Neural cell (in vitro differentiated cells): ENCODE measurements at regions not wholly inside any gene's neighbourhood (a gene's known extent, or its start where the extent isn't known, plus 50 kb on each side); places are given as distances from the start of the nearest gene placed in this dataset.

Source experiments
- H2AFZ ChIP-seq: fragments of 200-600, 300-800 bp; sonication (generic), shearing (Covaris generic); 2 replicates; pipeline ENCODE4 v1.6.0; 2014; ENCODE audit warnings: low read depth, mild to moderate bottlenecking, antibody characterized with exemption, low read length, moderate library complexity
- H3F3A ChIP-seq: fragments of 200-600 bp; shearing (Covaris generic); 2 replicates; pipeline ENCODE4 v1.6.1; 2016; ENCODE audit warnings: mild to moderate bottlenecking, moderate library complexity, mixed read lengths, antibody characterized with exemption, low read length; ENCODE audit not compliant: insufficient read depth, poor library complexity, severe bottlenecking
- H3K27ac ChIP-seq: fragments of 200-600, 300-800 bp; sonication (generic), shearing (Covaris generic); 2 replicates; pipeline ENCODE4 v1.5.1; 2014; ENCODE audit warnings: mild to moderate bottlenecking, low read length, moderate library complexity
- H3K27me3 ChIP-seq: fragments of 300-800, 200-600 bp; sonication (generic), shearing (Covaris generic); 2 replicates; pipeline ENCODE4 v1.6.0; 2014; ENCODE audit warnings: mild to moderate bottlenecking, low read depth, low read length, moderate library complexity; ENCODE audit not compliant: insufficient read depth
- H3K36me3 ChIP-seq: fragments of 300-800, 200-600 bp; sonication (generic), shearing (Covaris generic); 2 replicates; pipeline ENCODE4 v1.5.1; 2014; ENCODE audit warnings: mild to moderate bottlenecking, antibody characterized with exemption, low read length, moderate library complexity; ENCODE audit not compliant: insufficient read depth
- H3K4me2 ChIP-seq: fragments of 300-800, 200-600 bp; sonication (generic), shearing (Covaris generic); 2 replicates; pipeline ENCODE4 v1.6.0; 2014; ENCODE audit warnings: mild to moderate bottlenecking, low read length
- H3K4me3 ChIP-seq: fragments of 300-800, 200-600 bp; sonication (generic), shearing (Covaris generic); 2 replicates; pipeline ENCODE4 v1.5.1; 2014; ENCODE audit warnings: mild to moderate bottlenecking, low read length, moderate library complexity
- H3K79me2 ChIP-seq: fragments of 200-600 bp; shearing (Covaris generic); replicated peaks from 2 replicates; pipeline ENCODE4 v1.6.0; 2014; ENCODE audit warnings: mild to moderate bottlenecking, low read length, moderate library complexity; ENCODE audit not compliant: insufficient read depth
- H3K9ac ChIP-seq: fragments of 300-800, 200-600 bp; sonication (generic), shearing (Covaris generic); 2 replicates; pipeline ENCODE4 v1.6.1; 2016; ENCODE audit warnings: mild to moderate bottlenecking, low read length, mixed read lengths
- H3K9me2 ChIP-seq: fragments of 200-600 bp; shearing (Covaris generic); 2 replicates; pipeline ENCODE4 v1.6.1; 2016; ENCODE audit warnings: mild to moderate bottlenecking, low read length, mixed read lengths; ENCODE audit not compliant: insufficient read depth
- H3K9me3 ChIP-seq: fragments of 200-600, 300-800 bp; sonication (generic), shearing (Covaris generic); 2 replicates; pipeline ENCODE4 v1.6.1; 2016; ENCODE audit warnings: mild to moderate bottlenecking, mixed run types, low read length, moderate library complexity, mixed read lengths
- H4K20me1 ChIP-seq: fragments of 200-600 bp; shearing (Covaris generic); 2 replicates; pipeline ENCODE4 v1.6.1; 2016; ENCODE audit warnings: mild to moderate bottlenecking, mixed run types; ENCODE audit not compliant: insufficient read depth
- CTCF ChIP-seq: fragments of 450-650 bp; IDR thresholded peaks from 2 replicates; pipeline ENCODE4 v1.5.1; 2014; ENCODE audit warnings: antibody characterized with exemption, mild to moderate bottlenecking, moderate library complexity; ENCODE audit not compliant: poor library complexity, severe bottlenecking
- EP300 ChIP-seq: fragments of 450-650 bp; conservative IDR thresholded peaks from 2 replicates; pipeline ENCODE4 v1.6.1; 2014; ENCODE audit warnings: antibody characterized with exemption, mild to moderate bottlenecking, moderate library complexity; ENCODE audit not compliant: poor library complexity, severe bottlenecking
- EZH2 ChIP-seq: fragments of 200-600, 300-800 bp; shearing (Covaris generic), sonication (generic); IDR thresholded peaks from 2 replicates; pipeline ENCODE4 v1.6.1; 2014; ENCODE audit warnings: antibody characterized with exemption, low read length, borderline replicate concordance, mild to moderate bottlenecking; ENCODE audit not compliant: insufficient read depth, poor library complexity, severe bottlenecking
- MXI1 ChIP-seq: fragments of 450-650 bp; conservative IDR thresholded peaks from 2 replicates; pipeline ENCODE4 v1.6.1; 2014; ENCODE audit warnings: antibody characterized with exemption, mild to moderate bottlenecking; ENCODE audit not compliant: poor library complexity, severe bottlenecking
- POLR2AphosphoS5 ChIP-seq: IDR thresholded peaks from 2 replicates; pipeline ENCODE4 v1.6.1; 2012
- RAD21 ChIP-seq: fragments of 450-650 bp; conservative IDR thresholded peaks from 2 replicates; pipeline ENCODE4 v1.6.1; 2014; ENCODE audit warnings: antibody characterized with exemption, mild to moderate bottlenecking, moderate library complexity
- REST ChIP-seq: IDR thresholded peaks from 2 replicates; pipeline ENCODE4 v1.6.1; 2012; ENCODE audit warnings: borderline replicate concordance
- SMC3 ChIP-seq: fragments of 450-650 bp; conservative IDR thresholded peaks from 2 replicates; pipeline ENCODE4 v1.6.1; 2014; ENCODE audit warnings: antibody characterized with exemption, mild to moderate bottlenecking, moderate library complexity; ENCODE audit not compliant: poor library complexity
- TAF1 ChIP-seq: IDR thresholded peaks from 2 replicates; pipeline ENCODE4 v1.6.1; 2012; ENCODE audit warnings: low read depth

- no peaks in the 10 kb centered on the region for H3F3A ChIP-seq
- H3K9ac ChIP-seq: no peak overlapping the region
- H3K79me2 ChIP-seq: no peaks in the 10 kb centered on the region
- H3K36me3 ChIP-seq: no peaks in the 10 kb centered on the region
- H3K4me3 ChIP-seq: no peak overlapping the region
- TF ChIP-seq MXI1: no peak
- no peak for TF ChIP-seq POLR2AphosphoS5
- TF ChIP-seq REST: no peak
- TF ChIP-seq EP300: no peak
- no peak for TF ChIP-seq SMC3
- TF ChIP-seq TAF1: no peak
- no peak for TF ChIP-seq CTCF
- no peak for TF ChIP-seq RAD21
- no peak for TF ChIP-seq EZH2
- no peaks in the 10 kb centered on the region for H4K20me1 ChIP-seq
- no peak overlapping the region for H3K27ac ChIP-seq
- no peak overlapping the region for H3K4me2 ChIP-seq
- no peaks in the 10 kb centered on the region for H3K9me3 ChIP-seq
- no peaks in the 10 kb centered on the region for H3K27me3 ChIP-seq
- H2AFZ ChIP-seq: no peak overlapping the region
- H3K9me2 ChIP-seq: no peaks in the 10 kb centered on the region
Observed at GRCh38 chr16:51577621-51578303, 426.7 kb upstream of the SALL1 start.

- no peak overlapping the region for H3K4me3 ChIP-seq
- no peak overlapping the region for H2AFZ ChIP-seq
- TF ChIP-seq RAD21: no peak
- TF ChIP-seq POLR2AphosphoS5: no peak
- TF ChIP-seq EZH2: no peak
- TF ChIP-seq SMC3: no peak
- no peak for TF ChIP-seq EP300
- no peak for TF ChIP-seq CTCF
- TF ChIP-seq TAF1: no peak
- no peak for TF ChIP-seq MXI1
- TF ChIP-seq REST: no peak
- H3K36me3 ChIP-seq: no peaks in the 10 kb centered on the region
- no peaks in the 10 kb centered on the region for H3K9me2 ChIP-seq
- no peak overlapping the region for H3K27ac ChIP-seq
- no peaks in the 10 kb centered on the region for H3K79me2 ChIP-seq
- H3K9ac ChIP-seq: no peak overlapping the region
- no peaks in the 10 kb centered on the region for H4K20me1 ChIP-seq
- no peaks in the 10 kb centered on the region for H3F3A ChIP-seq
- no peaks in the 10 kb centered on the region for H3K9me3 ChIP-seq
- no peaks in the 10 kb centered on the region for H3K27me3 ChIP-seq
- H3K4me2 ChIP-seq: no peak overlapping the region
Observed at GRCh38 chr16:51576498-51577195, 425.6 kb upstream of the SALL1 start.
